Activated CD4-positive, alpha-beta T cell treated with anti-CD3 and anti-CD28 coated beads, Interleukin-10, Interleukin-2, amounts not matched to agents 100 ng/mL and 50 ng/mL, durations not matched to agents 16 hours and 8 hours (primary cell): ENCODE measurements at regions not wholly inside any gene's neighbourhood (a gene's known extent, or its start where the extent isn't known, plus 50 kb on each side); places are given as distances from the start of the nearest gene placed in this dataset.
"Not testable (repeated sequence)": the region's sequence is repeated elsewhere in the genome, so short reads cannot be mapped to it uniquely, and the experiment has no call there.

Experiments
- DNase-seq: peaks from one replicate; pipeline ENCODE4 v3.0.0-alpha.2; 2020

GRCh38 chr12:86730233-86730632 is 474.0 kb upstream of the MGAT4C start:
- DNase-seq: no peak

GRCh38 chr12:86729739-86730138 is 473.5 kb upstream of the MGAT4C start:
- no peak for DNase-seq

GRCh38 chr12:86727160-86727559 is 471.0 kb upstream of the MGAT4C start:
- no peak for DNase-seq

- no peak for DNase-seq
Measured at GRCh38 chr12:86724716-86725115, 468.5 kb upstream of the MGAT4C start.

GRCh38 chr12:86723326-86723725 is 467.1 kb upstream of the MGAT4C start:
- DNase-seq: no peak

GRCh38 chr12:86721713-86722397 is 465.7 kb upstream of the MGAT4C start:
- DNase-seq: no peak

- DNase-seq: no peak
Measured at GRCh38 chr12:86719381-86719780, 463.2 kb upstream of the MGAT4C start.

GRCh38 chr12:86713121-86713520 is 456.9 kb upstream of the MGAT4C start:
- no peak for DNase-seq

- DNase-seq: peak; percentile 8
Measured at GRCh38 chr12:86712425-86712843, 456.2 kb upstream of the MGAT4C start.

GRCh38 chr12:86711731-86712130 is 455.5 kb upstream of the MGAT4C start:
- no peak for DNase-seq

GRCh38 chr12:86710109-86710508 is 453.9 kb upstream of the MGAT4C start:
- no peak for DNase-seq

GRCh38 chr12:86709017-86709416 is 452.8 kb upstream of the MGAT4C start:
- not testable (repeated sequence) for DNase-seq

- no peak for DNase-seq
Measured at GRCh38 chr12:86698641-86698980, 442.4 kb upstream of the MGAT4C start.

- no peak for DNase-seq
Measured at GRCh38 chr12:86697916-86698640, 441.9 kb upstream of the MGAT4C start.

GRCh38 chr12:86683568-86684304 is 427.5 kb upstream of the MGAT4C start:
- no peak for DNase-seq

GRCh38 chr12:86681060-86681459 is 424.9 kb upstream of the MGAT4C start:
- DNase-seq: no peak

GRCh38 chr12:86675197-86675596 is 419.0 kb upstream of the MGAT4C start:
- DNase-seq: no peak

GRCh38 chr12:86670986-86671385 is 414.8 kb upstream of the MGAT4C start:
- DNase-seq: no peak

- DNase-seq: no peak
Measured at GRCh38 chr12:86669010-86669409, 412.8 kb upstream of the MGAT4C start.

- DNase-seq: no peak
Measured at GRCh38 chr12:86666316-86666715, 410.1 kb upstream of the MGAT4C start.

- no peak for DNase-seq
Measured at GRCh38 chr12:86663716-86664115, 407.5 kb upstream of the MGAT4C start.

GRCh38 chr12:86663173-86663572 is 407.0 kb upstream of the MGAT4C start:
- no peak for DNase-seq

- DNase-seq: no peak
Measured at GRCh38 chr12:86662464-86662863, 406.3 kb upstream of the MGAT4C start.
